PFSK-1 (cell line): ENCODE measurements at regions not wholly inside any gene's neighbourhood (a gene's known extent, or its start where the extent isn't known, plus 50 kb on each side); places are given as distances from the start of the nearest gene placed in this dataset.

ENCODE experiments used
- FOXP2 ChIP-seq: optimal IDR thresholded peaks from 2 replicates; pipeline ENCODE3; 2011; ENCODE audit warnings: borderline replicate concordance, control low read depth, inconsistent platforms; ENCODE audit not compliant: insufficient read depth; ENCODE audit errors: extremely low read length, extremely low read depth
- POLR2AphosphoS5 ChIP-seq: IDR thresholded peaks from 2 replicates; pipeline ENCODE4 v1.6.1; 2012; ENCODE audit warnings: low read depth, mild to moderate bottlenecking, control low read depth, low read length, moderate library complexity
- REST ChIP-seq, 2 experiments: IDR thresholded peaks; 2 replicates each; pipeline versions ENCODE4 v1.6.1 to v1.8.0; 2011 to 2012; ENCODE audit warnings: low read depth in 2 of 2, low read length in 2 of 2, control low read depth in 1 of 2, inconsistent platforms in 1 of 2, mild to moderate bottlenecking in 1 of 2, moderate library complexity in 1 of 2; ENCODE audit not compliant: insufficient read depth in 1 of 2
- SIN3A ChIP-seq: IDR thresholded peaks from 2 replicates; pipeline ENCODE4 v1.6.1; 2012; ENCODE audit warnings: mild to moderate bottlenecking, low read length, moderate library complexity, borderline replicate concordance; ENCODE audit not compliant: insufficient read depth
- TAF1 ChIP-seq: IDR thresholded peaks from 2 replicates; pipeline ENCODE4 v1.6.1; 2012; ENCODE audit warnings: low read length, control low read depth, borderline replicate concordance; ENCODE audit not compliant: insufficient read depth

GRCh38 chr5:165035520-165035919 is 1530.1 kb downstream of the MAT2B start:
- TF ChIP-seq POLR2AphosphoS5 = no peak
- TF ChIP-seq SIN3A = no peak
- no peak for TF ChIP-seq REST (IDR thresholded peaks at IDR 0.05; ENCODE audit: insufficient read depth in 1 of 2, low read depth in 2 of 2, low read length in 2 of 2)
- TF ChIP-seq TAF1 = no peak
- no peak for TF ChIP-seq FOXP2
